ENCODE measurements at regions not wholly inside any gene's neighbourhood (a gene's known extent, or its start where the extent isn't known, plus 50 kb on each side); places are given as distances from the start of the nearest gene placed in this dataset.

- Histone ChIP-seq H3K27me3 (ENCODE audit: insufficient read depth, low read length) (no peaks in the 10 kb centered on the region), H3K4me1 (ENCODE audit: control insufficient read depth, insufficient read depth, low read length, unreplicated experiment) (peaks cover 13% of the 10 kb centered on the region), H3K4me3 (ENCODE audit: low read depth, low read length) (no peak overlapping the region), H3K36me3 (ENCODE audit: insufficient read depth, low read length) (no peaks in the 10 kb centered on the region), H3K79me2 (ENCODE audit: control insufficient read depth, insufficient read depth, low read length, unreplicated experiment) (no peaks in the 10 kb centered on the region), H2AFZ (ENCODE audit: low read length, unreplicated experiment) (no peak overlapping the region), H3K27ac (ENCODE audit: low read depth, low read length) (no peak overlapping the region)
Observed at GRCh38 chr1:73778471-73778870, 419.5 kb downstream of the LRRIQ3 start.

- no peaks in the 10 kb centered on the region for H3K4me1 ChIP-seq (ENCODE audit: control insufficient read depth, insufficient read depth, low read length, unreplicated experiment)
Observed at GRCh38 chr1:73775896-73776295, 422.1 kb downstream of the LRRIQ3 start.

GRCh38 chr1:73772941-73773340 lies 425.0 kb downstream of the LRRIQ3 start:
- H3K79me2 ChIP-seq (ENCODE audit: control insufficient read depth, insufficient read depth, low read length, unreplicated experiment): no peaks in the 10 kb centered on the region
- no peak overlapping the region for H3K27ac ChIP-seq (ENCODE audit: low read depth, low read length)
- H3K27me3 ChIP-seq (ENCODE audit: insufficient read depth, low read length): no peaks in the 10 kb centered on the region
- no peak overlapping the region for H3K4me3 ChIP-seq (ENCODE audit: low read depth, low read length)
- H3K4me1 ChIP-seq (ENCODE audit: control insufficient read depth, insufficient read depth, low read length, unreplicated experiment): no peaks in the 10 kb centered on the region
- no peaks in the 10 kb centered on the region for H3K36me3 ChIP-seq (ENCODE audit: insufficient read depth, low read length)
- H2AFZ ChIP-seq (ENCODE audit: low read length, unreplicated experiment): no peak overlapping the region

More at GRCh38 chr1:73775896-73776295, 422.1 kb downstream of the LRRIQ3 start:
- Histone ChIP-seq H2AFZ (ENCODE audit: low read length, unreplicated experiment) (no peak overlapping the region), H3K79me2 (ENCODE audit: control insufficient read depth, insufficient read depth, low read length, unreplicated experiment) (no peaks in the 10 kb centered on the region), H3K27ac (ENCODE audit: low read depth, low read length) (no peak overlapping the region), H3K36me3 (ENCODE audit: insufficient read depth, low read length) (no peaks in the 10 kb centered on the region), H3K4me3 (ENCODE audit: low read depth, low read length) (no peak overlapping the region), H3K27me3 (ENCODE audit: insufficient read depth, low read length) (no peaks in the 10 kb centered on the region)

GRCh38 chr1:73771396-73771795 lies 426.6 kb downstream of the LRRIQ3 start:
- Histone ChIP-seq H3K4me1 (ENCODE audit: control insufficient read depth, insufficient read depth, low read length, unreplicated experiment) (no peaks in the 10 kb centered on the region), H3K27me3 (ENCODE audit: insufficient read depth, low read length) (no peaks in the 10 kb centered on the region), H3K79me2 (ENCODE audit: control insufficient read depth, insufficient read depth, low read length, unreplicated experiment) (no peaks in the 10 kb centered on the region), H3K27ac (ENCODE audit: low read depth, low read length) (no peak overlapping the region), H3K36me3 (ENCODE audit: insufficient read depth, low read length) (no peaks in the 10 kb centered on the region), H3K4me3 (ENCODE audit: low read depth, low read length) (no peak overlapping the region), H2AFZ (ENCODE audit: low read length, unreplicated experiment) (no peak overlapping the region)

GRCh38 chr1:73770109-73770905 lies 427.7 kb downstream of the LRRIQ3 start:
- H3K4me1 ChIP-seq (ENCODE audit: control insufficient read depth, insufficient read depth, low read length, unreplicated experiment): no peaks in the 10 kb centered on the region
- no peak overlapping the region for H2AFZ ChIP-seq (ENCODE audit: low read length, unreplicated experiment)
- H3K36me3 ChIP-seq (ENCODE audit: insufficient read depth, low read length): no peaks in the 10 kb centered on the region
- H3K27ac ChIP-seq (ENCODE audit: low read depth, low read length): no peak overlapping the region
- H3K79me2 ChIP-seq (ENCODE audit: control insufficient read depth, insufficient read depth, low read length, unreplicated experiment): no peaks in the 10 kb centered on the region
- H3K27me3 ChIP-seq (ENCODE audit: insufficient read depth, low read length): no peaks in the 10 kb centered on the region
- H3K4me3 ChIP-seq (ENCODE audit: low read depth, low read length): no peak overlapping the region

- no peak overlapping the region for H2AFZ ChIP-seq (ENCODE audit: low read length, unreplicated experiment)
- H3K4me1 ChIP-seq (ENCODE audit: control insufficient read depth, insufficient read depth, low read length, unreplicated experiment): no peaks in the 10 kb centered on the region
- H3K4me3 ChIP-seq (ENCODE audit: low read depth, low read length): no peak overlapping the region
- no peaks in the 10 kb centered on the region for H3K27me3 ChIP-seq (ENCODE audit: insufficient read depth, low read length)
- no peak overlapping the region for H3K27ac ChIP-seq (ENCODE audit: low read depth, low read length)
- no peaks in the 10 kb centered on the region for H3K79me2 ChIP-seq (ENCODE audit: control insufficient read depth, insufficient read depth, low read length, unreplicated experiment)
- H3K36me3 ChIP-seq (ENCODE audit: insufficient read depth, low read length): no peaks in the 10 kb centered on the region
Observed at GRCh38 chr1:73766786-73767348, 431.1 kb downstream of the LRRIQ3 start.

GRCh38 chr1:73765551-73766233 lies 432.3 kb downstream of the LRRIQ3 start:
- no peaks in the 10 kb centered on the region for H3K27me3 ChIP-seq (ENCODE audit: insufficient read depth, low read length)
- H3K79me2 ChIP-seq (ENCODE audit: control insufficient read depth, insufficient read depth, low read length, unreplicated experiment): no peaks in the 10 kb centered on the region
- H3K4me3 ChIP-seq (ENCODE audit: low read depth, low read length): no peak overlapping the region
- H3K4me1 ChIP-seq (ENCODE audit: control insufficient read depth, insufficient read depth, low read length, unreplicated experiment): no peaks in the 10 kb centered on the region
- no peak overlapping the region for H2AFZ ChIP-seq (ENCODE audit: low read length, unreplicated experiment)
- no peak overlapping the region for H3K27ac ChIP-seq (ENCODE audit: low read depth, low read length)
- H3K36me3 ChIP-seq (ENCODE audit: insufficient read depth, low read length): no peaks in the 10 kb centered on the region

- Histone ChIP-seq H3K79me2 (ENCODE audit: control insufficient read depth, insufficient read depth, low read length, unreplicated experiment) (no peaks in the 10 kb centered on the region), H3K36me3 (ENCODE audit: insufficient read depth, low read length) (no peaks in the 10 kb centered on the region), H3K4me1 (ENCODE audit: control insufficient read depth, insufficient read depth, low read length, unreplicated experiment) (no peaks in the 10 kb centered on the region), H3K4me3 (ENCODE audit: low read depth, low read length) (no peak overlapping the region), H3K27me3 (ENCODE audit: insufficient read depth, low read length) (no peaks in the 10 kb centered on the region), H3K27ac (ENCODE audit: low read depth, low read length) (no peak overlapping the region), H2AFZ (ENCODE audit: low read length, unreplicated experiment) (no peak overlapping the region)
Observed at GRCh38 chr1:73761559-73761958, 436.4 kb downstream of the LRRIQ3 start.

- no peaks in the 10 kb centered on the region for H3K27me3 ChIP-seq (ENCODE audit: insufficient read depth, low read length)
- no peaks in the 10 kb centered on the region for H3K79me2 ChIP-seq (ENCODE audit: control insufficient read depth, insufficient read depth, low read length, unreplicated experiment)
- no peaks in the 10 kb centered on the region for H3K36me3 ChIP-seq (ENCODE audit: insufficient read depth, low read length)
- no peak overlapping the region for H3K4me3 ChIP-seq (ENCODE audit: low read depth, low read length)
- H3K4me1 ChIP-seq (ENCODE audit: control insufficient read depth, insufficient read depth, low read length, unreplicated experiment): no peaks in the 10 kb centered on the region
- no peak overlapping the region for H3K27ac ChIP-seq (ENCODE audit: low read depth, low read length)
- H2AFZ ChIP-seq (ENCODE audit: low read length, unreplicated experiment): no peak overlapping the region
Observed at GRCh38 chr1:73759011-73759410, 439.0 kb downstream of the LRRIQ3 start.

- Histone ChIP-seq H3K4me3 (ENCODE audit: low read depth, low read length) (no peak overlapping the region), H2AFZ (ENCODE audit: low read length, unreplicated experiment) (no peak overlapping the region), H3K4me1 (ENCODE audit: control insufficient read depth, insufficient read depth, low read length, unreplicated experiment) (no peaks in the 10 kb centered on the region), H3K27me3 (ENCODE audit: insufficient read depth, low read length) (no peaks in the 10 kb centered on the region), H3K36me3 (ENCODE audit: insufficient read depth, low read length) (no peaks in the 10 kb centered on the region), H3K79me2 (ENCODE audit: control insufficient read depth, insufficient read depth, low read length, unreplicated experiment) (no peaks in the 10 kb centered on the region), H3K27ac (ENCODE audit: low read depth, low read length) (no peak overlapping the region)
Observed at GRCh38 chr1:73756817-73757216, 441.2 kb downstream of the LRRIQ3 start.

- Histone ChIP-seq H3K4me3 (ENCODE audit: low read depth, low read length) (no peak overlapping the region), H3K36me3 (ENCODE audit: insufficient read depth, low read length) (no peaks in the 10 kb centered on the region), H3K27ac (ENCODE audit: low read depth, low read length) (no peak overlapping the region), H3K27me3 (ENCODE audit: insufficient read depth, low read length) (no peaks in the 10 kb centered on the region), H3K4me1 (ENCODE audit: control insufficient read depth, insufficient read depth, low read length, unreplicated experiment) (no peaks in the 10 kb centered on the region), H2AFZ (ENCODE audit: low read length, unreplicated experiment) (no peak overlapping the region), H3K79me2 (ENCODE audit: control insufficient read depth, insufficient read depth, low read length, unreplicated experiment) (no peaks in the 10 kb centered on the region)
Observed at GRCh38 chr1:73755649-73756048, 442.3 kb downstream of the LRRIQ3 start.

Measured in ACC112 (cell line).